HPDE6-E6E7 (cell line): ENCODE measurements at regions not wholly inside any gene's neighbourhood (a gene's known extent, or its start where the extent isn't known, plus 50 kb on each side); places are given as distances from the start of the nearest gene placed in this dataset.
"Not testable (repeated sequence)": the region's sequence is repeated elsewhere in the genome, so short reads cannot be mapped to it uniquely, and the experiment has no call there.

Experiments
- DNase-seq: peaks from one replicate; pipeline ENCODE4 v3.0.0; 2011; ENCODE audit warnings: missing footprints; ENCODE audit errors: extremely low spot score

DNA sequence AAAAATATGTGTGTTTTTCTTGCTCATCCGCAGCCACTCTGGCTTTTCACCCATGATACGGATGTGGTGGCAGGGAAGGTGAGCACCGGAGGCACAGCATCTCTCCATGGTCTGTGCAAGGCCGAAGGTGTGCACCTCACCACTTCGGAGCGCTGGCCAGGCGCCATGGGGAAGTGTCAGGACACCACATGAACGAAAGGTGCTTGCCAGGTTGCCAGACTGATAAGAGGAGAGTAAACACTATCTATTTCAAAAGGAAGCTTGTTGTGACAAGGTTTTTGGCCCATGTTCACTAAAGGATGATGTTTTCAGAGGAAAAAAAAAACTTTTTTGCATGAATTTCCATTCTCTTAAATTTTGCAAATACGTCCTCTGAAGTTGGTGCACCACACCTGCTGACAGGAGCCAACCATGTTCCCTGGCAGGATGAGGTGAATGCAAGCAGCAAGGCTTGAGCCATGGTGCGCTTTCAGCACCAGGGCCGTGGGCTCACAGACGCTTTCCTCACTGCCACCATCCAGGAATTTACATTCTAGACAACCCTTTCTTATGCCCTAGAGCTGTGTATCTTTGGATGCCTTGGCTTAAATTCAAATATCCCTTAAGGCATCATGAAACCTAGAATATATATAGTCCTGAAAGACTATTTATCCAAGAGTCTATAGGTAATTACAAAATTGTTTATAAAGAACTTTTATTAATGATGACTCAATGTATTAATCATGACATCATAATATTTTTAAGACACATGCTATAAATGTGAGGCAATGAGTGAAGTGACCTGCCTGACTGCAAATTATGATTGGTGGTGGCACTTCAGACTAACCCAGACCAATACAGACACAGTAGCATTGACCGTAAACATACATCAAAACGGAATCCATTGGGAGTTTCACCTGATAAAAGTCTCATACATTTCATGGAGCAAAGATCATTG is 234.5 kb downstream of the TFAP2A start:
- DNase-seq: no peak

DNA sequence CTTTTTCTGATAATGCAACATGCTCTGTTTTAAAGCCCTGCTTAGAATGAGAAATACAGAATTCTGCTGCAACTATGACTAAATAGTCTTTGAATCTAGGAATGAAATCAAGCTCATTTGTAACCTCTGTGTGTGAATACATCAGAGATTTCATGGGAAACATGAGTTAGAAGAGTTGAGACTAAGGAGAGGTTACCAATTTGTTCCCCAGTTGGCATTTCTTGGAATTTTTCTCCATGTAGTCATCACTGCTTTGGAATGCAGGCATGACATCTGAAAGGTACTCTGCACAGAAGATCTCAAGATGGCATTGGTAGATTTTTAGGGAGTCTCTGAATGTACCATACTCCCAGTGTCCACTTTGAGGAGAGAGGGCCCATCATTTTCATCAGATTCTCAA is 237.2 kb downstream of the TFAP2A start:
- DNase-seq: no peak

DNA sequence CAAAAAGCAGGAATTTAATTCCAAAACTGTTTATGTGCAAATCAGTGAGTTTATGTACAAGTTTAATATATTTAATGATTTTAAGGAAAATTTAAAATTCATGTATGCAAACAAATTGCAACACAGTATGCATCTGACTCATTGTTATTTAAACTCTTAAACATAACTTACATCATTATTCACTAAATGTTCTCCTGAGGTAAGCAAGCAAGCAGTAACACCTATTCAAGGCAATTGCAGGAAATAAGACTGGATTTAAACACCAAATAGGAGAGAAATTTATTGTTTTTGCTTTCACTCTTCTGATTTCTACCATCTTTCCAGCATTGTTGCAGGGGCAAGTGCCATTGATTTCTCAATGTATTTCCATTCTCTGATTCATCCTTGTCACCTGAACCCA is 239.5 kb downstream of the TFAP2A start:
- no peak for DNase-seq

DNA sequence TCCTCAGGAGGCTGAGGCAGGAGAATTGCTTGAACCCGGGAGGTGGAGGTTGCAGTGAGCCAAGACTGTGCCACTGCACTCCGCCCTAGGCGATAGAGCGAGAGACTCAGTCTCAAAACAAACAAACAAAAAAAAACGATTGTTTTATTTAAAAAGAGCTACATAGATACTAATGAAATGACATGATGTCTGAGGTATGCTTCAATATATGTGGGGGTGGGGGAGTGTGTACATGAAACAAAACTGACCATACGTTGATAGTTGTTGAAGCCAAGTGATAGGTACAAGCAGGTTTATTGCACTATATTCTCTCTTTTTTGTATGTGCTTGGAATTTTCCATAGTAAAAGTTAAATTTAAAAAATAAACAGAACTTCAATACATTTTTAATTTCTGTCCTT is 240.1 kb downstream of the TFAP2A start:
- DNase-seq: no peak

DNA sequence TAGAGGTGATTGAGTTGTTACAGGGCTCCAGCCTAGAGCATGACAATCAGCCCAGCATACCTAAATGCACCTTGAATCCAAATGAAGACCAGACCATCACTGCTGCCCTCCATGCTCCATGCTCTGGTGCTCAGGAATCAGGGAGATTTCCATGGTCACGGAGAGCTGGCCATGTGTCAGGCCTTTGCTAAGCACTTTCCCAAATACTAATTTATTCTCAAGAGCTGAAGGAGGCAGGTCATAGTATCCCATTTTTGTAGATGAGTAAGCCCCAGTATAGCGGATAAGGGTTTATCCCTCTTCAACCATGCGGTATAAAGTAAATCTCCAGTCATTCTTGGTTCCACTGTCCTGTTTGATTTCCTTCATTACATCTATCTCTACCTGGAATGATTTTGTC is 240.8 kb downstream of the TFAP2A start:
- DNase-seq: no peak

DNA sequence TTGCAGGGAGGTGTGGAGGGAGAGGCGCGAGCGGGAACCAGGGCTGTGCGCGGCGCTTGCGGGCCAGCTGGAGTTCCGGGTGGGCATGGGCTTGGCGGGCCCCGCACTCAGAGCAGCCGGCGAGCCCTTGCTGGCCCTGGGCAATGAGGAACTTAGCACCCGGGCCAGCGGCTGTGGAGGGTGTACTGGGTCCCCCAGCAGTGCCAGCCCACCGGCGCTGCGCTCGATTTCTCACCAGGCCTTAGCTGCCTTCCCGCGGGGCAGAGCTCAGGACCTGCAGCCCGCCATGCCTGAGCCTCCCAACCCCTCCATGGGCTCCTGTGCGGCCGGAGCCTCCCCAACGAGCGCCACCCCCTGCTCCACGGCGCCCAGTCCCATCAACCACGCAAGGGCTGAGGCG is 243.2 kb downstream of the TFAP2A start:
- not testable (repeated sequence) for DNase-seq

DNA sequence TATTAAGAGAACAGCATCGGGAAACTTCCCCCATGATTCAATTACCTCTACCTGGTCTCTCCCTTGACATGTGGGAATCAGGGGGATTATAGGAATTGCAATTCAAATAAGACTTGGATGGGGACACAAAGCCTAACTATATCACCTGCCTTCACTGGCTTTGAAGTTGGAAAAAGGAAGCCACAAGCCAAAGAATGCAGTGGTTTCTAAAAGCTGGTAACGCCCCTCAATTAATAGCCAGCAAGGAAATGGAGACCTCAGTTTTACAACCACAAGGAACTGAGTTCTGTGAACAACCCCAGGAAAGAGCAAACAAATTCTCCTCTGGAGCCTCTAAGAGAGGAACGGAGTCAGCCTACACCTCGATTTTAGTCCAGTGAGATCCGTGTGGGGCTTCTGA is 244.1 kb downstream of the TFAP2A start:
- no peak for DNase-seq

DNA sequence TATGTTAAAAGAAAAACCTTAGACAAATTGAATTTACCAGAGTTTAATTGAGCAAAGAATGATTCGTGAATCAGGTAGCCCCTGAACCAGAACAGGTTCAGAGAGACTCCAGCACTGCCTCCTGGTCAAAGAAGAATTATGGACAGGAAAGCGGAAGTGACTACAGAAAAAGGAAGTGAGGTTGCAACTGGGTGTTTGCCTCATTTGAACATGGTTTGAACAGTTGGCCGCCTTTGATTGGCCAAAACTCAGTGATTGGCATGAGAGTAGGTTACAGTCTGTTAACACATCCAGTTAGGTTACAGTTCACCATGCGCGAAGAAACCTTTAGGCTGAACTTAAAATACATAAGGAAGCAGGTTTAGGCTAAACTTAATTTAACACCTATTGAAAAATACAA is 248.8 kb downstream of the TFAP2A start:
- no peak for DNase-seq

DNA sequence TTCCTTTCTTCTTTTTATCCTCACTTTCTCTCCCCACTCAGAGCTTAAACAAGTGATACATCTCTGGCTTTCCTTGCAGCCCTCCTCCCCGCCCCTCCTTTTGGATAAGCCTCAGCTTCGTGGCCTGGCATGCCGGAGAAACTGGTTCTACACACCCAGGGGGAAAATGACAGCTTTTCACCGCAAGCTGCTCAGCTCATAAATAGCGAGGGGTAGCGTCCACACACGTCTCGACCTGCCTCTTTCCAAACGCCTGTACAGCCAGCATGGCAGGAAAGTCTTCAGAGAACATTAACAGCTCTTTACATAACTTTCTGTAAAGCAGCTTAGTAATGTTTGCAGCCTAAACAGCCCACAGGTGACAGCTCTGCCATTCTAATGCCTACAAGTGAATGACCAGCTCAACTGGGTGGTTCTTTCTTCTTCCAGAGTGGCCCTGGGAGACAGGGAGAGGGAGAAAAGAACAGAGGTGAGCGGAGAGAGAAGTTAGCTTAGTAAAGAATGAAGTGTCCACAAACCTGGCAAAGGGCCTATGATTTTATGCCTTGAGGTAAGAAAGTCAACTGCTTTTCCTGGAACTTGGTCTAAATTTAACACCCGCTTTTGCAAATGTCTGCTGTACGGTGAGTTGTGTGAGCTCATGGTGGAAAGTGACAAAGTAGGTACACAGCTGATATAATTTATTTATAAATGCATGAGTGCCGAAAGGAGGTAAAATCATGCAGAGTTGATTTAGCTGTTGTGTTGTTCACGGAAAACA is 251.5 kb downstream of the TFAP2A start:
- DNase-seq: peak; percentile 81

DNA sequence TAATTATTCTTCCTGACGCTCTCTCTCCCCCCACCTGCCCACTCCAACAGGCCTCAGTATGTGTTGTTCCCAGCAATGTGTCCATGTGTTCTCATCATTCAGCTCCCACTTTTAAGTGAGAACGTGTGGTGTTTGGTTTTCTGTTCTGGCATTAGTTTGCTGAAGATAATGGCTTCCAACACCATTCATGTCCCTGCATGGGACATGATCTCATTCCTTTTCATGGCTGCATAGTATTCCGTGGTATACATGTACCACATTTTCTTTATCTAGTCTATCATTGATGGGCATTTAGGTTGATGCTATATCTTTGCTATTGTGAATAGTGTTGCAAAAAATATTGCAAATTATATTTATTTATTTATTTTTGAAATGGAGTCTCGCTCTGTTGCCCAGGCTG is 258.0 kb downstream of the TFAP2A start:
- DNase-seq: no peak

DNA sequence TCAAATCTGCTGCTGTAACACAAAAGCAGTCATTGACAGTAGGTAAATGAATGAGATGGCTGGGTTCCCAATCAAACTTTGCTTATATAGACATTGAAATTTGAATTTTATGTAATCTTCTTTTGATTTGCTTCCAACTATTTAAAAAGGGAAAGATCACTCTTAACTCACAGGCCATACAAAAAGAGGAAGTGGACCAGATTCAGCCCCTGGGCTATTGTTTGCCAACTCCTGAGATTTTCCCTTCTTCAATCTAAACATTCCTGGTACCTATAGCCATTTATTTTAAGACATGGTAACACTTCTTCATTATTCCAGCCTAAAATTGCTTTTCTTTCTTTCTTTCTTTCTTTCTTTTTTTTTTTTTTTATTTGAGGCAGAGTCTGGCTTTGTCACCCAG is 260.6 kb downstream of the TFAP2A start:
- DNase-seq: no peak

DNA sequence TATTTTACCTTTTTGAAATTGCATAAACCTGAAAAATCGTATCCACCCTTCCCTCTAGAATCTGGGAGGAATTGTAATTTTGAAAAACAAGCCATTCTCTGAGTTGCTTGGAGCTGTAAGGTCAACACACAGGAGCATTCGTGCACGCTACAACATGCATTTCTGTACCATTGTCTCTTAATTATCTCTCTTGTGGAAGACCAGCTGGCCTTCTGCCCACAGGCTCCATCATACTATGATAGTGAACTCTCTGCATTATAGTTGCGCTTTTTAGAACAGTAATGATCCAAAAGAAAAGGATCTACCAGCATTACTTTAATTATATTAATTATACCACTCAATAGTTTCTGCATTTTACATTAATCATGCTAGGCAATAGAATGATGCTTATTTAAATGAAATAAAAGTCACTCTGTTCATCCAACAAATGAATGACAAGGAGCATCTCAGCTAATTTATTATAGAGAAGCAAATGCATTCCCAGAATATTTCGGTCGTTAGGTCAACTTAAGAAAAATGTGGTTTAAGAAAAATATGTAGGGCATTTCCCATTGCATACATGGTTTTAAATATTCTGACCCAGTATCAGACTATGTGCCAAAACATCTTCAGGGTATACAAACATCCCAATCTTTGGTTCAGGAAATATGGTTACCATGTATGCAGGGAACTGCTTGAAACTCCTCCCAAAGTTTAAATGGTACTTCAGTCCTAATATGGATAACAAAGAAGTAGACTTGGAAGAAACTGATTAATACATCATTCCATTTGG is 263.5 kb downstream of the TFAP2A start:
- no peak for DNase-seq

DNA sequence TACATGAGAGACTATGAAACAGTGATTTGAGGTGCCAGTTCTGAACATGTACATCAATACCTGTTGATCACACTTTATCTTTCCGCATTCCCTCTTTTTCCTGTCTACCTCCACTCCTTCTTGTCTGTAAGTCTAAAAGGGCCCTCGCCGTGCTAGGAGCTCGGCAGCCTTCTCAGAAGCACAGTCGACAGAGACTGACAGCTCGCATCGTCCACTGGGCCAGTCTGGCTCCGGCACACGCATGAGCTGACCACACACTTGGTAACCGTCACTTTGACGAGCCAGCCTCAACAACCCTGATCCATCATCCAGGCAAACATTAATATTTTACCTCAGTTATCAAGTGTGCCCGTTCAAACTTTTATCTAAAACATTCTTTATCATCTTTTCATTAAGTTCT is 265.3 kb downstream of the TFAP2A start:
- no peak for DNase-seq

DNA sequence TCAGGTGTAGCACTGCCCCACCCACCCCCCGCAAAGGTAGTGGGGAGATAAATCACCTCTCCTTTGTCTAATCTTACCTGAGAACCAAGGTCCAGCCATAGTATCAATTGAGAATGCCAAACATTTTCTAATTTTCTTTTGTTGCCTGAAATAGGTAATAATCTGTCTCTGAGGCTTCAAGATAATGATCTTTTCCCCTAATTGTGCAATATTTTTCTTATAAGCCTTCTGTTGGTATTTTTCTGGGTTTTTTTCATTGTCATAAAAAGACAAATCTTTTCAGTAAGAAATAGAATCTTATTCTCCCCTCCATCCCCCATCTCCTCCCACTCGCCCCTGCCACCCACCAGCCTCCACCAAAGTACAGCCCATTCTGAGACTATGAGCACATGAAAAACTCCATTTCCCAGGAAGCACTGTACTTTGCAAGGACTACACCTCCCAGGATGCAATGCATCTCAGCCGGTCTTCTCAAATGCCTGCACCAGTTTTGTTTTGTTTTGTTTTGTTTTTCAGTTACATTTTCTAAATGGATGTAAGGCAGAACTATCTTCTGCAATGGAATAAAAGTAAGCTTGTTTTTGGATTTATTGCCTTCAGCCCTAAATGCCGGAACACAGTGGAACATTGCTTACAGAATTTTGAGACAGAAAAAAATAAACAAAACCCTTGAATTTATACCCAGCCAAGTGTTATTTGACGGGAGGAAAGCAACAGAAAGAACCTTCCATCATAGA is 268.0 kb downstream of the TFAP2A start:
- peak; percentile 66 for DNase-seq

DNA sequence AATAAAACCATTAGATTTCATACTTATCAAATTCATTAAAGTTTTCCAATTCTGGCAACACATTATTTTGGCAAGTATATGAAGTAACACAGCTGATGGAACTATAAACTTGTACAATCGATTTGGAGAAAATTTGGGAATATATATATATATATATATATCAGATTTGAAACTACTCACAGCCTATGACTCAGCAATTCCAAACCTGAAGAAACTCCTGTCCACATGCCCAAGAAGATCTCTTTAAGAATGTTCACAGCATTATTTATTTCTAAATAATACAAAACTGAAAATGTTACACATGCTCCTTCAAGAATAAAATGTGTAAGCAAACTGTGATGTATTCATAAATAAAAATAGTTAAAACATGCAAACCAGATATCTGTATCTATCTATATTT is 270.1 kb downstream of the TFAP2A start:
- no peak for DNase-seq

DNA sequence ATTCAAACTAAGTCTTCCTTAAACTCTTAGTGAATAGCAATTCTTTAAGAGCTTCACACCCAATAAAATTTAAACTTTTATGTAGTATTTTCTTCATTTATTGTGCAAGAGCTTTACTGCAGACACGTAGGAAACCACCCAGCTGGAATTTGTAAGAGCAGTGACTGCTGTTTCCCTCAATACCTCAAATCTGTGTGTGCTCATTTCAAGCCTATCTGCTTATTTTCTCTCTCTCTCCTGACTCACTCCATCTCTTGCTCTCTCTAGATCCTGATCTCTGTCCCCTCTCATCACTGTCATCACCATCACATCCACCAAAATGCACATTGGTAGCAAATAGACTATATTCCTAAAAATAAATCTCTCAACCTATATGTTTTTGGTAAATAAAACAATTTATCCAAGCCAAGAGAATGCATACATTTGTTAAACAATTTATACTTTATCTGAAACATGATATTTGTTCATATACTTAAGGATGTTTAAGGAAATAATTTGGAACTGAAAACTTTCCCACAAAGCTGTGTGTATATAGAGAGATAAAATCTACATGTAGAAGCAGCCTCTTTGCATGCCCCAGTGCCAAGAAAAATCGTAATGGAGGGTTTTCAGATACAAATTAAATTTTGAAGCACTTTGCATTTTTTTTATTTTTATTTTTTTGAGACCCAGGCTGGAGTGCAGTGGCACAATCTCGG is 273.0 kb downstream of the TFAP2A start:
- no peak for DNase-seq

DNA sequence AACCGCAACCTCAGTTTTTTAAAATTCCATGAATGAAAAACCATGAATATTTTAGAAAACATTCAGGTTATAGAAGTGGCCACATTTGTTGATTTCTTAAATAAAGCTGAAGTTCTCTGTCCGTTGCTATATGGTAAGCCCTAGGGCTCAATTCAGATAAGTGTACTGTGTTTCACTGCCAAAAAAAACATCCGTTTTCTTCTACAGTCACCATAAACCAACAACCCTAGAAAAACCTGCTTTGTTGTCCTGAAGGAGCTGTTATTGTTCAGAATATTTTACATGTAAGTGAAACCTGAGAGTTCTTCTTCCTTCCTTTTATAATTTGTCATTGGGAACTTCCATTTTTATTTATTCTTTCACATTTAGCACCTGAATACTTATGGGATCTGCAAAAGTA is 274.1 kb downstream of the TFAP2A start:
- DNase-seq: no peak

DNA sequence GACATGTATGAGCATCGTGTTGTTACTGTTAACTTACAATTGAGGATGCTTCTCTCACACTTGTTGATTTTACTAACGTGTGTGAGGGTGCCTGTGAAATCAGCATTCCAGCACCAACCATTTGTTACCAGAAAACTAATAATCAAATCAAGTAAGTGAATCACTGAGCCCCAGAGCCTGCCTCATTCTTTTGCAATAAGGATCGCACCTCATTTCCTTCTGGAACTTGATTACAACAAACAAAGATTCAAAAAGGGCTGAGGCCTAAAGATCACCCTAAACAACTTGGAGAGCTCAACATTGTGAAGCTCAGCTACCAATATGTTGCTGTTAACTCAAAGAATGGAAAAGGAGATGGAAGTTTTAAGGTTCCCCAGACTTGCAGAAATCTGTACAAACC is 274.7 kb downstream of the TFAP2A start:
- DNase-seq: no peak

DNA sequence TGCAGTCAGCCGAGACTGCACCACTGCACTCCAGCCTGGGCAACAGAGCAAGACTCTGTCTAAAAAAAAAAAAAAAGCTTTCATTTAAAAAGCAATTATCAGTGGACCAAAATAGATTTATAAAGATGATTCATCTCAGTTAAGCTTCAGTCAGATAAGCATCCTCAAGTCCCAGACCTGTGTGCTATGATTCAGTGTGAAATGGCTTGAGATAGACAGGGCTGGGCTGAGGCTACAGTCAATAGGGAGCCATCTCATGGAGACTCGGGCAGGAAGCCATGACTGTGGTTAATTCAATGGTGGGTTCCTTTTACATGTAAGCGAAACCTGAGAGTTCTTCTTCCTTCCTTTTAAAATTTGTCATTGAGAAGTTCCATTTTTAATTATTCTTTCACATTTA is 276.0 kb downstream of the TFAP2A start:
- peak; percentile 36 for DNase-seq

DNA sequence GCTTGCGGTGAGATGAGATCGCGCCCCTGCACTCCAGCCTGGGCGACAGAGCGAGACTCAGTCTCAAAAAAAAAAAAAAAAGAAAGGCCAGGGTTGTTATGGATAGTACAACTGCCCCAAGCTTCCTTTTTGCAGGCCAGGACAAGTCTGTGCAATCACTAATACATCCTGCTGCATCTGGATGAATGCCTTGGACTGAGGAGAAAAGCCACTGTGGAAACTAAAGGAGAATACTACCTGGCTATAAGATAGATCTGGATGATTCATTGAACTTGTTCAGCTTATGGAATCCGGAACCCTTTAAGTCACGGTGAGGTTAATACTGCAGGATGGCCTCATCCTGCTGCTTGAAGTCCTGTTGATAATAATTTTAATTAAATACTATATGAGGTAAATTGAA is 278.2 kb downstream of the TFAP2A start:
- DNase-seq: peak; percentile 91

DNA sequence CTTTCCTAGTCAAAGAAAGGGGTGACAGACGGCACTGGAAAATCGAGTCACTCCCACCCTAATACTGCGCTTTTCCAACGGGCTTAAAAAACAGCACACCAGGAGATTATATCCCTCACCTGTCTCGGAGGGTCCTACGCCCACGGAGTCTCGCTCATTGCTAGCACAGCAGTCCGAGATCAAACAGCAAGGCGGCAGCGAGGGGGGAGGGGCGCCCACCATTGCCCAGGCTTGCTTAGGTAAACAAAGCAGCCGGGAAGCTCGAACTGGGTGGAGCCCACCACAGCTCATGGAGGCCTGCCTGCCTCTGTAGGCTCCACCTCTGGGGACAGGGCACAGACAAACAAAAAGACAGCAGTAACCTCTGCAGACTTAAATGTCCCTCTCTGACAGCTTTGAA is 280.7 kb downstream of the TFAP2A start:
- DNase-seq: not testable (repeated sequence)
